Liver (tissue), 8 donors: ENCODE measurements at regions not wholly inside any gene's neighbourhood (a gene's known extent, or its start where the extent isn't known, plus 50 kb on each side); places are given as distances from the start of the nearest gene placed in this dataset.

Experiments
- DNase-seq: peaks from one replicate; pipeline ENCODE4 v3.0.0-alpha.2; 2017; ENCODE audit warnings: low spot score
- H3K27ac ChIP-seq, 2 donors: one replicate each; pipeline ENCODE4 v1.7.0; 2013; ENCODE audit warnings: inconsistent platforms in 2 of 2, low read length in 2 of 2, control low read depth in 1 of 2, low read depth in 1 of 2, mild to moderate bottlenecking in 1 of 2
- H3K27me3 ChIP-seq, 4 donors: one replicate each; pipeline versions ENCODE4 v1.6.1 to v1.7.0; 2013; ENCODE audit warnings: low read length in 3 of 4, inconsistent platforms in 1 of 4, mild to moderate bottlenecking in 1 of 4, moderate library complexity in 1 of 4; ENCODE audit not compliant: control insufficient read depth in 4 of 4, insufficient read depth in 4 of 4
- H3K36me3 ChIP-seq, 4 donors: one replicate each; pipeline versions ENCODE4 v1.6.1 to v1.7.0; 2013; ENCODE audit warnings: low read length in 3 of 4, mild to moderate bottlenecking in 3 of 4, low read depth in 1 of 4, moderate library complexity in 1 of 4; ENCODE audit not compliant: control insufficient read depth in 4 of 4, insufficient read depth in 3 of 4
- H3K4me1 ChIP-seq, 4 donors: one replicate each; pipeline versions ENCODE4 v1.6.1 to v1.7.0; 2013; ENCODE audit warnings: low read length in 3 of 4, mild to moderate bottlenecking in 3 of 4, moderate library complexity in 1 of 4; ENCODE audit not compliant: control insufficient read depth in 4 of 4, insufficient read depth in 4 of 4
- H3K4me3 ChIP-seq, 3 donors: one replicate each; pipeline versions ENCODE4 v1.6.1 to v1.7.0; 2013; ENCODE audit warnings: low read length in 3 of 3, control low read depth in 1 of 3, low read depth in 1 of 3, mild to moderate bottlenecking in 1 of 3
- H3K9ac ChIP-seq, 2 donors: one replicate each; pipeline ENCODE4 v1.7.0; 2013; ENCODE audit warnings: low read length in 2 of 2, mild to moderate bottlenecking in 2 of 2, moderate library complexity in 2 of 2, control low read depth in 1 of 2, low read depth in 1 of 2
- H3K9me3 ChIP-seq, 4 donors: one replicate each; pipeline versions ENCODE4 v1.6.1 to v1.7.0; 2013; ENCODE audit warnings: low read length in 3 of 4; ENCODE audit not compliant: control insufficient read depth in 4 of 4
- ATF3 ChIP-seq: IDR thresholded peaks from 2 replicates; pipeline ENCODE4 v1.6.1; 2016; ENCODE audit warnings: antibody characterized with exemption
- CTCF ChIP-seq: fragments of 150-350 bp; IDR thresholded peaks from 2 replicates; pipeline ENCODE4 v1.5.1; 2017; ENCODE audit warnings: improper control_type of control experiment, low read depth, low read length; ENCODE audit not compliant: missing input control
- EGR1 ChIP-seq, 2 donors: IDR thresholded peaks; 2 replicates each; pipeline ENCODE4 v1.6.1; 2016 to 2018; ENCODE audit warnings: antibody characterized with exemption in 2 of 2, low read depth in 2 of 2
- FOXA1 ChIP-seq: IDR thresholded peaks from 2 replicates; pipeline ENCODE4 v1.6.1; 2016; ENCODE audit warnings: antibody characterized with exemption
- FOXA2 ChIP-seq: IDR thresholded peaks from 2 replicates; pipeline ENCODE4 v1.6.1; 2016; ENCODE audit warnings: antibody characterized with exemption
- GABPA ChIP-seq, 2 donors: IDR thresholded peaks in 1 of 2; conservative IDR thresholded peaks in 1 of 2; 2 replicates each; pipeline ENCODE4 v1.6.1; 2016; ENCODE audit warnings: antibody characterized with exemption in 2 of 2, mild to moderate bottlenecking in 1 of 2, moderate library complexity in 1 of 2
- HNF4A ChIP-seq, 2 donors: conservative IDR thresholded peaks; 2 replicates each; pipeline ENCODE4 v1.6.1; 2016; ENCODE audit warnings: antibody characterized with exemption in 2 of 2, mild to moderate bottlenecking in 2 of 2
- HNF4G ChIP-seq: IDR thresholded peaks from 2 replicates; pipeline ENCODE4 v1.6.1; 2016; ENCODE audit warnings: antibody characterized with exemption
- JUND ChIP-seq, 2 donors: IDR thresholded peaks; 2 replicates each; pipeline ENCODE4 v1.6.1; 2016; ENCODE audit warnings: antibody characterized with exemption in 2 of 2
- NR2F2 ChIP-seq: IDR thresholded peaks from 2 replicates; pipeline ENCODE4 v1.6.1; 2016; ENCODE audit warnings: antibody characterized with exemption
- RAD21 ChIP-seq, 2 donors: IDR thresholded peaks; 2 replicates each; pipeline ENCODE4 v1.6.1; 2016; ENCODE audit warnings: antibody characterized with exemption in 2 of 2, mild to moderate bottlenecking in 2 of 2
- REST ChIP-seq: IDR thresholded peaks from 2 replicates; pipeline ENCODE4 v1.6.1; 2016; ENCODE audit warnings: antibody characterized with exemption, mild to moderate bottlenecking
- RXRA ChIP-seq, 2 donors: IDR thresholded peaks; 2 replicates each; pipeline ENCODE4 v1.6.1; 2017 to 2018; ENCODE audit warnings: antibody characterized with exemption in 2 of 2, mild to moderate bottlenecking in 1 of 2
- SP1 ChIP-seq: IDR thresholded peaks from 2 replicates; pipeline ENCODE4 v1.6.1; 2018; ENCODE audit warnings: antibody characterized with exemption, mild to moderate bottlenecking
- TAF1 ChIP-seq: conservative IDR thresholded peaks from 2 replicates; pipeline ENCODE4 v1.6.1; 2016; ENCODE audit warnings: antibody characterized with exemption, mild to moderate bottlenecking
- YY1 ChIP-seq: IDR thresholded peaks from 2 replicates; pipeline ENCODE4 v1.6.1; 2016; ENCODE audit warnings: antibody characterized with exemption, mild to moderate bottlenecking
- ZBTB33 ChIP-seq: IDR thresholded peaks from 2 replicates; pipeline ENCODE4 v1.6.1; 2016; ENCODE audit warnings: antibody characterized with exemption
- WGBS: extraction: QIAGEN DNeasy Blood & Tissue Kit; methylation state at CpG from one replicate; pipeline ENCODE4 v1.1.7; 2013; 5-methylcytosine and 5-hydroxymethylcytosine counted together
- TF ChIP-seq, protein P1 (sequence below): IDR thresholded peaks from 2 replicates; pipeline ENCODE4 v1.6.1; 2016; ENCODE audit warnings: antibody characterized with exemption
- donor health status: healthy.
- donor health status: healthy.
- donor health status: healthy.
- donor health status: healthy.
- donor health status: healthy.

DNA sequence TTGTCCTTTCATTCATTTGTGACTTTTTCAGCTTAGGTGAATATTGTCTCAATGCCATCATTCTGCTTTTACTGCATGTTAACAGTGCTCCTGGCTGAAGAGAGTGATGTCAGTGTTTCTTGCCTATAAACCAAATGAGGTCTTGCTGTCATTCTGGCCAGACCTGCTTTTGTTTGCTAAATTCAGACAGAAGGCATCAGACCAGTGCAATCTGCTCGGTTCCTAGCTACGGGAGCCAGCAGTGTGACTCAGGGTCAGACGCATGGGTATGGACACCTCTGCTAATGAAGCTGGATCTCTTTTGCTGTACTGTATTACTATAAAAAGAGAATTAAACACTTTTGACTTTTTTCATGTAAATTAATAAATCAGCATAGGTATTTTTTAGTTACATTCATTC is 178.9 kb downstream of the TMEM182 start (continued):
- TF ChIP-seq ZBTB33 (no peak), TAF1 (no peak), RXRA (IDR thresholded peaks at IDR 0.05) (no peak), YY1 (no peak), JUND (IDR thresholded peaks at IDR 0.05) (no peak), EGR1 (IDR thresholded peaks at IDR 0.05; ENCODE audit: low read depth in 2 of 2) (no peak), HNF4G (no peak), GABPA (IDR thresholded peaks at IDR 0.05 in 1 of 2, conservative IDR thresholded peaks at IDR 0.05 in 1 of 2) (no peak), SP1 (no peak), FOXA2 (no peak), ATF3 (no peak)
- TF ChIP-seq, protein P1, sequence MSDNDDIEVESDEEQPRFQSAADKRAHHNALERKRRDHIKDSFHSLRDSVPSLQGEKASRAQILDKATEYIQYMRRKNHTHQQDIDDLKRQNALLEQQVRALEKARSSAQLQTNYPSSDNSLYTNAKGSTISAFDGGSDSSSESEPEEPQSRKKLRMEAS = no peak

- H3K27me3 ChIP-seq = peaks cover 0 to 3% (median 0%) of the 10 kb centered on the region in 4 donors
- H3K4me3 ChIP-seq = no peak overlapping the region
- TF ChIP-seq TAF1 (no peak), EGR1 (IDR thresholded peaks at IDR 0.05; ENCODE audit: low read depth in 2 of 2) (no peak), HNF4A (conservative IDR thresholded peaks at IDR 0.05) (no peak), NR2F2 (no peak), FOXA1 (no peak), HNF4G (no peak), REST (no peak), CTCF (no peak), RXRA (IDR thresholded peaks at IDR 0.05) (no peak), SP1 (no peak), ZBTB33 (no peak), FOXA2 (no peak), RAD21 (IDR thresholded peaks at IDR 0.05) (no peak), YY1 (no peak), JUND (IDR thresholded peaks at IDR 0.05) (no peak), GABPA (IDR thresholded peaks at IDR 0.05 in 1 of 2, conservative IDR thresholded peaks at IDR 0.05 in 1 of 2) (no peak), ATF3 (no peak)
- TF ChIP-seq, protein P1 = no peak
- H3K36me3 ChIP-seq = no peaks in the 10 kb centered on the region
- DNase-seq = no peak
- peaks cover 0 to 2% (median 0%) of the 10 kb centered on the region in 4 donors for H3K9me3 ChIP-seq
- 78% methylated on average over 3 of the region's 3 CpGs for WGBS
- H3K4me1 ChIP-seq = no peaks in the 10 kb centered on the region
- no peak overlapping the region for H3K9ac ChIP-seq
- H3K27ac ChIP-seq = no peak overlapping the region
Observed at GRCh38 chr2:102942107-102942506, 180.3 kb downstream of the TMEM182 start.
